Stimulated activated CD4-positive, alpha-beta T cell treated with anti-CD3 and anti-CD28 coated beads, Interleukin-4, amount 100 ng/mL, for 48 hours (primary cell): ENCODE measurements at regions not wholly inside any gene's neighbourhood (a gene's known extent, or its start where the extent isn't known, plus 50 kb on each side); places are given as distances from the start of the nearest gene placed in this dataset.

ENCODE experiments used
- DNase-seq, 2 donors: peaks; one replicate each; pipeline ENCODE4 v3.0.0-alpha.2; 2020; ENCODE audit warnings: low read depth in 2 of 2

DNA sequence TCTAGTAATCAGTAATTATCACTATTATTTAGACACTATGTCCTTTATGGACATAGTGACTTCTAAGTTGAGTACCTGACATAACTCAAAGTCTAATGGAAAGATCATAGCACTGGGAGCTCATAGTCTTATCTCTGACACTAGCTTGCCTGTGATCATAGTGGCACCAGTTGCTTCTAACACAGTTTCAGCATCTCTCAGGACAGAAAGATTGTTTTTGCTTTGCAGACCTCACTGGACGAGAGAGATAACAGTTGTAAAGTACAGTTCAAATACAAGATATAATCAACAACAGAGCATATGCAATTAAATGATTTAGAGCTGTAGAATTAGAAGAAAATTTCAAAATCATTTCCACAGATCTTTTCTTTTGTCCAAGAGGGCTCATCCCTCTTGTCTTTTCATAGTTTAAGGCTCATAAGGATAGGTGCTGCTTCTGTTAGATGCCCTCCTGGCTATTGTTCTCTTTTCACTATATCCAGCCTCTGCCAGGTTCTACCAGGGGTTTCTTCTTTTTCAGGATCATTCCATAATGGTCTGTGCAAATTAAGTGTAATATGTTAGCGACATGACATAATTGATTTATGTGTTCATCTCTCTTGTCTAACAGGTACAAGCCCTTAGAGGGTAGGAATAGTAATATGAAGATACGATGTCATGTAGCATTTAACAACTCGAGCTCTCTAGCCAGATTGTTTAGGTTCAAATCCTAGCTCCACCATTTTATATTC lies 1175.4 kb upstream of the TENM4 start:
- DNase-seq: no peak

- no peak for DNase-seq
These were observed 1172.8 kb upstream of the TENM4 start for GRCh38 chr11:80613655-80614054.

- no peak for DNase-seq
These were observed 1169.7 kb upstream of the TENM4 start for GRCh38 chr11:80610516-80610915.

GRCh38 chr11:80603472-80603871 lies 1162.6 kb upstream of the TENM4 start:
- no peak for DNase-seq

- DNase-seq: no peak
These were observed 1158.1 kb upstream of the TENM4 start for GRCh38 chr11:80598905-80599304.

- no peak for DNase-seq
These were observed 1155.5 kb upstream of the TENM4 start for GRCh38 chr11:80596291-80596810.

DNA sequence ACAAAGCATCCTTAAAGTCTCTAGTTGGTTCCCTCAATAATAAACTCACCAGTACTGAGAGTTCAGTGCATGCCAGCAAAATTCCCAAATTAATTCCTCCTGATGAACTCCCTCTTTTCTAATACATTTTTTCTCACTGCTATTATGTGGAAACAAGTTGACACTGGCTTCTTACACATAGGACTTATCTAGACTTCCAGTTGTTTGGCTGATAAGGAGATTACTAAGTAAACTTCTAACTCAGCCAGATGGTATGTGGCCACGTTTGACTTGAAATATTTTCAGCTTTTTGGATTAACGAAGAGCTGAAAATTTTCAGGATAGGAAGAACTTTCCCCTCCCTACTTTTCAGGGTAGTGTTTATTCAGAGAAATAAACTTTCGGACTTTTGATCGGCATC lies 1154.2 kb upstream of the TENM4 start:
- no peak for DNase-seq

DNA sequence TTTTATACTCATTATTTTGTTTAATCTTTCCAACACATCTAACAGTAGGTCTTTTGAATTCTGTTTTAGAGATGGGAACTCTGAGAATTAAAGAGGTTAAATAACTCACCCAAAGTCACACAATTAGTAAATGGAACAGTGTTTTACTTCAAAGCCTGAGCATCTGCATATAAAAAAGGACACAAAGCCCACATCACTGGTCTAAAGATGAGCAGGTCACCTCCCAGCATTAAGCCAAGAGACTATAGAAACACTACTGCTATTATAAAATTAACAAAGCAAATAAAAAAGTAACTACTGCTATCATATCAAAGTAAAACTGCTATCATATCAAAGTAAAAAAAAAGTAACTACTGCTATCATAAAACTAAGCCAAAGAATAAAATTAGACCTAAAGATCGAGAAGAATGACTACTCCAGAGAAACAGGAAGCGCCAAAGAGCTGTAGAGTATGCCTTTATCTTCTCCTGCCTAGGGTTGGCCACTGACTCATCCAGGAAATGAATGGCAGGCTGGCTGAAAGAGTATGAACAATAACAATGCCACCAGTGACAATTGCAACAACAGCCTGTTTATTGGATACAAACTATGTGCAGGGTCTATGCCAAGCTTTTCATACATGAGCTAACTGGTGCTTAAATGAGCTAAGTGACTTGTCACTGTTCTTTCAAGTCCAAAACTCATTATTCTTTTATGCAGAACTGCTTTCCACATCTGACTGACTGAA lies 1153.0 kb upstream of the TENM4 start:
- DNase-seq: no peak

DNA sequence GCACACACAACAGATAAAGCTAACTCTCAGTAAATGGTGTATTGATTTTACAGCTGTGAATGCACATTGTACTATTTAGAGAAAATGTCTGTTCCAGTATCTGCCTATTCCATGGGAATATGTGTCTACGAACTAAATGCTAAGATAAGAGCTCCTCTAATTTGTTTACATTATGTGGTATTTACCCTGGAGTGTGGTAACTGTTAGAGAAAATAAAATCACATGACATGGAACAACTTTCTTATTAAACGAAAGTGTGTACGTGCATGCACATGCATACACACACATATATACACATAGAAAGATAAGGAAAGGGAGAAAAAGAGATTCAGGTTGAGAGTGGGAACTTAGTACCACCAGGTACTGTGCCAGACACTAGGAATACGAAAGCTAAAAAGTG lies 1151.7 kb upstream of the TENM4 start:
- no peak for DNase-seq

- no peak for DNase-seq
These were observed 1147.1 kb upstream of the TENM4 start for GRCh38 chr11:80587906-80588305.

DNA sequence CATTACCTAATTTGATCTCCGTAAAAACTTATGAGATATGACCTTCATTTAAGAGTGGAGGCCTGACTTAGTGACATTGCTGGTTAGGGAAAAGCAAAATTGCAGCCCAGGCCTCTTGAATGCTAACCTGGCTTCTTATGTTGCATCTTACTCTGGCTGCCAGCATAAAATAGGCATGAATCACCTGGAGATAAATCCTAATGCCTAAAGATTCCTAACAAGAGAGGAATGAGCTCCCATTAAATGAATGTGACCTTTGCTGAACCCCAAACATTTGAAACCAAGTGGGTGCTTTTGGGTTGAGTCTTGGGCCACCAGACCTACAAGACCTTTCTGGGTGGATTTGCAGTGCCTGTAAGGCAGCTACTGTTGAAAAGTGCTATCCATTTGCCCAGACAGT lies 1145.6 kb upstream of the TENM4 start:
- no peak for DNase-seq

- DNase-seq: no peak
These were observed 1143.8 kb upstream of the TENM4 start for GRCh38 chr11:80584661-80585060.

- DNase-seq: no peak
These were observed 1129.0 kb upstream of the TENM4 start for GRCh38 chr11:80569832-80570231.

DNA sequence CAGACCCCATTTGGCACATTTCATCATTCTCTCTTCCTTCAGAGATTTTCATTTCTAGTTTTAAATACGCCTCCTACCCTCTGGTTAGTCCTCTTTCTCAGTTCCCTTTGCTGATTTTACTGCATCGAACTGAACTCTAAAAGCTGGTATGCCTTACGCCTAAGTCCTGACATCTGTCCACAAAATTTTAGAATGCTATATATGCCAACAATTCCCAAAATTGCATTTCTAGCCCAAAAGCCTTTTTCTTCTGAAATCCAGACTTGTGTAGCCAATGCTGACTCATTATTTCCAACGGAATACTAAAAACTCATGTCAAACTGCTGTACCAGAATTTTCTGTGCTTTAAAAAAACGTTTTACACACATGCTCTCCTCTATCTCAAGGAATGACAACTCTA lies 1124.4 kb upstream of the TENM4 start:
- no peak for DNase-seq

DNA sequence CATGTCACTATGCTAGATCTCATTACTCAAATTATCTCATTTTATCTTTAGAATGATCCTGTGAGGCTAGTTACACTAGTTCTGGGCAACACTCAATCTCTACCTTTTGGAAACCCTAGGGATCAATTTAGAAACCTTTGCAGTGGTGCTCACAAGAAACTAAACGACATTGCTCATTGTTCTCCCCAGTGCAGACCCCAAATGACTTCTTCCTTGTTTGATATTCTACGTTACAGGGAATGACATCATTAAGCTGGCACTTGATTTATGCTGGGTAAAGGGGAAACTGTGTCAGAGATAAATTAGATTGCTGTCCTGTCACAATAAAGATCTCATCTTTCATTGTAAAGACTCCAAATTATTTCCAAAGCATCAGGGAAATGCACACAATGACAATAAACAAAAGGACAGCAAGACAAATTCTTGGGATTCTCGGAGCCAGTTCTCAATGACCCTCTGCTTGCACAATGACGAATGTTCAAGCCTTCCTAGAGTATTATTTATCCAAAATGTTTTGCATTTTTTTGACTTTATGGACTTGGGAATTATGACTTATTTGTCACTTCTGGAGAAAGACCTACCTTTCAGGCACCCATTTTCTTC lies 1121.8 kb upstream of the TENM4 start:
- no peak for DNase-seq

DNA sequence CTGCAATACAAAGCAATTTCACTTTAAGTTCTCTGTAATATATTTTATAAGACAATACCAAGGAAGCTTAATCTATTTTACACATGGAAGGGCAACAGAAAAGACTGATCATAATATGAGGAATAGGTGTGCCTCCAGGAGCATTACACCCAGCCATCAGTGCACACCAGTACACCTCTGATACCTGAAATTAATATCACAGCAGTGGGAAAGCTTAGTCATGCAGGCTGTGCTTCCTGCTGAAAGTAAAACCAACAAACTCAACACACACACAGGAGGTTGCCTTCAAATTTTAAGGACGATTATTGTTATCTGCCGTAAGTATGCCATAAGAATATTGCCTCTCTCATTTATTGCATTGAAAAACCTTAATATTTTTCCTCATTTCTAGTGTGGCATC lies 1119.1 kb upstream of the TENM4 start:
- DNase-seq: no peak

- DNase-seq: no peak
These were observed 1112.7 kb upstream of the TENM4 start for GRCh38 chr11:80553565-80553964.

DNA sequence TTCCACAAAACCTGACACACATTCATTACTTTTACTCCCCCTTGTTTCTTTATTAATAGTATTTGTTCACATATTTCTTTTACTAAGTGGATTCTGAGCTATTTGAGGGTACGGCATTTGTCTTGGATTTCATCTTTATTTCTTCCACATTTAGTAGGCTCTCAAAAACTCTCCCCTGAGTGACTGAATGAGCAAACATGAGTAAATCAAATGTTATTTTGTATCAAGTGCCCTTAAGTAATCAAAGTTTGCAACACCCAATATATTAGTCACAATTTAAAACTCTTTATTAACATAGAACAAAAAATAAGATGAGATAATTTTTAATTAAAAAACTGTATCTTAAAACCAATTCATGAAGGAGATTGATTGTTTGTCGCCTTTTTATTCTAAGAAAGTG lies 1101.9 kb upstream of the TENM4 start:
- DNase-seq: no peak

DNA sequence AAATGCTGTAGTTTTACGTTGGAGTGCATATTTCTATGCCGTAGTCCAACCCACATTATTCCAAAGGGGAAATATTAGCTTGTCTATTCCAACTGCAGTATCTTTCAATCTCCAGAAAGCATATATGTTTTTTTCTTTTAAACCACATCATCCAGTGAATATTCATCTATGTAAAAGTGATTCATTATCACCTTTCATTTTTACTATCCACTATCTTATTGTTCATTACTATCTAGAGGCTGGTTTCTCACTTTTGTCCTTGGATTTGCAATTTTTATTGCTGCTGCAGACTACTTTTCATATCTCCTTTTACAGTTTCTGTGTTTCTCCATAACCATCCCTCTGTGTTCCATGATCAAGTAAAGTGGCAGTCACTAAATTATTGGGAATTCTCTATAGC lies 1097.2 kb upstream of the TENM4 start:
- no peak for DNase-seq

DNA sequence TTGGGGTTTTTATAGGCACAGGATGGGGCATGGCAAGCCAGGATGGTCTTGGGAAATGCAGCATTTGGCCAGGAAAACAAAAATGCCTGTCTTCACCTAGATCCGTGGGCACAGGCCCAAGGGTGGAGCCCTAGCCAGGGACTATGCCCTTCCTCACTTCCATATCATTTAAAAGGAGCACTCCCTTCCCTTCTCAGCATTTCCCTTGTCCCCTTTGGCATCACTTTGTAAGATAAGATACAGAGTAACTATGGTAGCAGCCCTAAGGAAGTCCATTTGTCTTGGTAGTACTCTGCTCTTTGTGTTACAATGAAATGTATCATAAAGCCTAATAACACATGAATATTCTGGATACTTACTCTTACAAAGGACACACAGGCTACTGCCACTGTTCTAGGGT lies 1092.6 kb upstream of the TENM4 start:
- no peak for DNase-seq

DNA sequence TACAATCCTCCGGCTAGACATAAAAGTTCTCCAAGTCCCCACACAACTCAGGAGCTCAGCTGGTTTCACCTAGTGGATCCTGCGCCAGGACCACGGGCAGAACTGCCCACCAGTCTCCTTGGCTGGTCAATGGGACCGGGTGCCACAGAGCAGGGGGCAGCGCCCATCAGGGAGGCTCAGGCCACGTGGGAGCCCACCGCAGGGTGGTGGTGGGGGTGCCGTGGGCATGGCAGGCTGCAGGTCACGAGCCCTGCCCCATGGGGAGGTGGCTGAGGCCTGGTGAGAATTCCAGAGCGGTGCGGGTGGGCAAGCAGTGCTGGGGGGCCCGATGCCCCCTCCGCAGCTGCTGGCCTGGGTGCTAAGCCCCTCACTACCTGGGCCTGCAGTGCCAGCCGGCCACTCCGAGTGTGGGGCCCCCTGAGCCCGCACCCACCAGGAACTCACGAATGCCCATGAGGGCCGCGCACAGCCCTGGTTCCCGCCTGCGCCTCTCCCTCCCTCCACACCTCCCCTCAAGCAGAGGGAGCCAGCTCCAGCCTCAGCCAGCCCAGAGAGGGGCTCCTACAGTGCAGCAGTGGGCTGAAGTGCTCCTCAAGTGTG lies 1091.9 kb upstream of the TENM4 start:
- DNase-seq: no peak

DNA sequence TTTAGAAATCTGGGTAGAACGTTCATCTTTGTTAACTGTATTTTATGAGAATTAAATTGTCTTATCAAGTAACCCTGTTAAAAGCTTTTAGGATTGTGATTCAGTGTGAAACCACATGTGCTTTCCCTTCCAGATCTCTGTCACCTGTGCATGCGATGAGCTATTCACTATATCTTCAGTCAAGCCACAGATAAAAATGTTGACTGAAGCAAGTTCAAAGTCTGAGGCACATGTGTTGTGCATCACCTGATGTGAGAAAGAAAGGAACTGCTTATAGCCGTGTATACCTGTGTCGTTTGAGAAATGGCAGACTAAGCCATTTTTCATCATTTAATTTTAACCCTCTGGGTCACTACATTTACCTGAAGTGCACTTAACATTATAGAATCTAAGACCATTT lies 1088.9 kb upstream of the TENM4 start:
- no peak for DNase-seq
